ENCODE measurements at regions not wholly inside any gene's neighbourhood (a gene's known extent, or its start where the extent isn't known, plus 50 kb on each side); places are given as distances from the start of the nearest gene placed in this dataset.

GRCh38 chr9:78860801-78861475, 564.0 kb downstream of the PSAT1 start:
- Mint-ChIP-seq H3K9me3 (no peaks in the 10 kb centered on the region), H3K36me3 (ENCODE audit: low read depth) (no peaks in the 10 kb centered on the region), H3K27me3 (no peaks in the 10 kb centered on the region), H3K4me3 (no peak overlapping the region), H3K4me1 (no peaks in the 10 kb centered on the region), H3K27ac (no peak overlapping the region)
- ATAC-seq (replicated peaks), result no peak

GRCh38 chr9:78863531-78863930, 566.6 kb downstream of the PSAT1 start:
- Mint-ChIP-seq H3K27ac (no peak overlapping the region), H3K4me3 (no peak overlapping the region), H3K36me3 (ENCODE audit: low read depth) (no peaks in the 10 kb centered on the region), H3K4me1 (no peaks in the 10 kb centered on the region), H3K27me3 (no peaks in the 10 kb centered on the region), H3K9me3 (no peaks in the 10 kb centered on the region)
- ATAC-seq (replicated peaks), result no peak

GRCh38 chr9:78865737-78866136, 568.8 kb downstream of the PSAT1 start:
- H3K27ac Mint-ChIP-seq, result no peak overlapping the region
- no peaks in the 10 kb centered on the region for H3K4me1 Mint-ChIP-seq

GRCh38 chr9:78866207-78867132, 569.5 kb downstream of the PSAT1 start:
- no peaks in the 10 kb centered on the region for H3K9me3 Mint-ChIP-seq
- ATAC-seq (replicated peaks), result no peak
- H3K27ac Mint-ChIP-seq, result no peak overlapping the region
- H3K4me1 Mint-ChIP-seq, result no peaks in the 10 kb centered on the region
- no peak overlapping the region for H3K4me3 Mint-ChIP-seq
- no peaks in the 10 kb centered on the region for H3K36me3 Mint-ChIP-seq (ENCODE audit: low read depth)
- H3K27me3 Mint-ChIP-seq, result no peaks in the 10 kb centered on the region

More at GRCh38 chr9:78865737-78866136, 568.8 kb downstream of the PSAT1 start:
- no peak for ATAC-seq (replicated peaks)
- Mint-ChIP-seq H3K36me3 (ENCODE audit: low read depth) (no peaks in the 10 kb centered on the region), H3K9me3 (no peaks in the 10 kb centered on the region), H3K27me3 (no peaks in the 10 kb centered on the region), H3K4me3 (no peak overlapping the region)

- H3K27ac Mint-ChIP-seq, result no peak overlapping the region
- H3K36me3 Mint-ChIP-seq (ENCODE audit: low read depth), result no peaks in the 10 kb centered on the region
- ATAC-seq (replicated peaks), result no peak
- no peak overlapping the region for H3K4me3 Mint-ChIP-seq
- H3K27me3 Mint-ChIP-seq, result no peaks in the 10 kb centered on the region
- peaks cover 3% of the 10 kb centered on the region for H3K9me3 Mint-ChIP-seq
- H3K4me1 Mint-ChIP-seq, result no peaks in the 10 kb centered on the region
These were observed 574.1 kb downstream of the PSAT1 start for GRCh38 chr9:78871086-78871451.

- H3K4me1 Mint-ChIP-seq, result no peaks in the 10 kb centered on the region
- H3K4me3 Mint-ChIP-seq, result no peak overlapping the region
- no peak overlapping the region for H3K27ac Mint-ChIP-seq
- no peaks in the 10 kb centered on the region for H3K36me3 Mint-ChIP-seq (ENCODE audit: low read depth)
- H3K27me3 Mint-ChIP-seq, result no peaks in the 10 kb centered on the region
- H3K9me3 Mint-ChIP-seq, result peaks cover 3% of the 10 kb centered on the region
- ATAC-seq (replicated peaks), result no peak
These were observed 574.8 kb downstream of the PSAT1 start for GRCh38 chr9:78871452-78872331.

GRCh38 chr9:78874061-78874460, 577.1 kb downstream of the PSAT1 start:
- ATAC-seq (replicated peaks), result no peak
- no peaks in the 10 kb centered on the region for H3K4me1 Mint-ChIP-seq
- no peaks in the 10 kb centered on the region for H3K36me3 Mint-ChIP-seq (ENCODE audit: low read depth)
- no peak overlapping the region for H3K4me3 Mint-ChIP-seq
- H3K9me3 Mint-ChIP-seq, result peaks cover 3% of the 10 kb centered on the region
- H3K27me3 Mint-ChIP-seq, result no peaks in the 10 kb centered on the region
- H3K27ac Mint-ChIP-seq, result no peak overlapping the region

GRCh38 chr9:78879324-78880100, 582.6 kb downstream of the PSAT1 start:
- ATAC-seq (replicated peaks), result no peak
- no peak overlapping the region for H3K4me3 Mint-ChIP-seq
- H3K27ac Mint-ChIP-seq, result no peak overlapping the region
- H3K4me1 Mint-ChIP-seq, result no peaks in the 10 kb centered on the region
- peaks cover 1% of the 10 kb centered on the region for H3K9me3 Mint-ChIP-seq
- no peaks in the 10 kb centered on the region for H3K27me3 Mint-ChIP-seq
- no peaks in the 10 kb centered on the region for H3K36me3 Mint-ChIP-seq (ENCODE audit: low read depth)

- no peaks in the 10 kb centered on the region for H3K27me3 Mint-ChIP-seq
- H3K9me3 Mint-ChIP-seq, result peaks cover 4% of the 10 kb centered on the region
- no peaks in the 10 kb centered on the region for H3K4me1 Mint-ChIP-seq
- no peak overlapping the region for H3K4me3 Mint-ChIP-seq
- H3K27ac Mint-ChIP-seq, result no peak overlapping the region
- ATAC-seq (replicated peaks), result no peak
- no peaks in the 10 kb centered on the region for H3K36me3 Mint-ChIP-seq (ENCODE audit: low read depth)
These were observed 584.4 kb downstream of the PSAT1 start for GRCh38 chr9:78881295-78881694.

- H3K4me3 Mint-ChIP-seq, result no peak overlapping the region
- H3K27ac Mint-ChIP-seq, result no peak overlapping the region
- H3K9me3 Mint-ChIP-seq, result peaks cover 4% of the 10 kb centered on the region
- H3K36me3 Mint-ChIP-seq (ENCODE audit: low read depth), result no peaks in the 10 kb centered on the region
- H3K27me3 Mint-ChIP-seq, result no peaks in the 10 kb centered on the region
- no peak for ATAC-seq (replicated peaks)
- no peaks in the 10 kb centered on the region for H3K4me1 Mint-ChIP-seq
These were observed 585.6 kb downstream of the PSAT1 start for GRCh38 chr9:78882481-78882880.

GRCh38 chr9:78884611-78885150, 587.8 kb downstream of the PSAT1 start:
- Mint-ChIP-seq H3K36me3 (ENCODE audit: low read depth) (no peaks in the 10 kb centered on the region), H3K27me3 (no peaks in the 10 kb centered on the region), H3K4me1 (no peaks in the 10 kb centered on the region), H3K9me3 (peaks cover 4% of the 10 kb centered on the region), H3K4me3 (no peak overlapping the region), H3K27ac (no peak overlapping the region)
- ATAC-seq (replicated peaks), result no peak

- no peaks in the 10 kb centered on the region for H3K4me1 Mint-ChIP-seq
- H3K27ac Mint-ChIP-seq, result no peak overlapping the region
- ATAC-seq (replicated peaks), result no peak
- no peak overlapping the region for H3K4me3 Mint-ChIP-seq
- no peaks in the 10 kb centered on the region for H3K9me3 Mint-ChIP-seq
- H3K36me3 Mint-ChIP-seq (ENCODE audit: low read depth), result no peaks in the 10 kb centered on the region
- H3K27me3 Mint-ChIP-seq, result no peaks in the 10 kb centered on the region
These were observed 595.3 kb downstream of the PSAT1 start for GRCh38 chr9:78892182-78892581.

- no peak for ATAC-seq (replicated peaks)
- H3K36me3 Mint-ChIP-seq (ENCODE audit: low read depth), result no peaks in the 10 kb centered on the region
- H3K9me3 Mint-ChIP-seq, result no peaks in the 10 kb centered on the region
- H3K27me3 Mint-ChIP-seq, result no peaks in the 10 kb centered on the region
- H3K4me1 Mint-ChIP-seq, result no peaks in the 10 kb centered on the region
- H3K4me3 Mint-ChIP-seq, result no peak overlapping the region
- H3K27ac Mint-ChIP-seq, result no peak overlapping the region
These were observed 595.8 kb downstream of the PSAT1 start for GRCh38 chr9:78892769-78893168.
